ENCODE measurements at regions not wholly inside any gene's neighbourhood (a gene's known extent, or its start where the extent isn't known, plus 50 kb on each side); places are given as distances from the start of the nearest gene placed in this dataset.
"Not testable (repeated sequence)": the region's sequence is repeated elsewhere in the genome, so short reads cannot be mapped to it uniquely, and the experiment has no call there.

- no peaks in the 10 kb centered on the region for H3K36me3 ChIP-seq (ENCODE audit: insufficient read depth, low read length)
- H3K9me2 ChIP-seq (replicated peaks; ENCODE audit: insufficient read depth, low read length) = no peaks in the 10 kb centered on the region
- H3K79me2 ChIP-seq (ENCODE audit: low read length) = no peaks in the 10 kb centered on the region
- no peaks in the 10 kb centered on the region for H3K9me3 ChIP-seq (ENCODE audit: low read length)
- no peak overlapping the region for H3K27ac ChIP-seq (ENCODE audit: low read length)
- H3K27me3 ChIP-seq (ENCODE audit: low read length) = no peaks in the 10 kb centered on the region
- H3K4me2 ChIP-seq (ENCODE audit: low read depth, low read length, poor library complexity, severe bottlenecking) = no peak overlapping the region
- H4K20me1 ChIP-seq (ENCODE audit: insufficient read depth, low read depth, low read length) = no peaks in the 10 kb centered on the region
- DNase-seq = no peak
- H3K9ac ChIP-seq (ENCODE audit: low read length) = no peak overlapping the region
- H2AFZ ChIP-seq (ENCODE audit: low read length) = peak overlapping the region; percentile 93
- no peak overlapping the region for H3K4me3 ChIP-seq (ENCODE audit: low read length)
- H3K4me1 ChIP-seq (ENCODE audit: low read length) = no peaks in the 10 kb centered on the region
Measured at GRCh38 chr6:67768972-67769371, 866.1 kb upstream of the ADGRB3 start.

- H3K79me2 ChIP-seq (ENCODE audit: low read length); H3K9me2 ChIP-seq (replicated peaks; ENCODE audit: insufficient read depth, low read length); H3K4me1 ChIP-seq (ENCODE audit: low read length); H3K4me2 ChIP-seq (ENCODE audit: low read depth, low read length, poor library complexity, severe bottlenecking); H3K4me3 ChIP-seq (ENCODE audit: low read length); H4K20me1 ChIP-seq (ENCODE audit: insufficient read depth, low read depth, low read length); DNase-seq; H3K36me3 ChIP-seq (ENCODE audit: insufficient read depth, low read length); H3K9ac ChIP-seq (ENCODE audit: low read length); H2AFZ ChIP-seq (ENCODE audit: low read length); H3K27me3 ChIP-seq (ENCODE audit: low read length); H3K9me3 ChIP-seq (ENCODE audit: low read length); H3K27ac ChIP-seq (ENCODE audit: low read length): not testable (repeated sequence)
Measured at GRCh38 chr6:67767046-67767822, 867.8 kb upstream of the ADGRB3 start.

GRCh38 chr6:67766057-67766456 lies 869.0 kb upstream of the ADGRB3 start:
- DNase-seq = no peak
- Histone ChIP-seq H3K27ac (ENCODE audit: low read length) (no peak overlapping the region), H3K36me3 (ENCODE audit: insufficient read depth, low read length) (no peaks in the 10 kb centered on the region), H3K9me3 (ENCODE audit: low read length) (no peaks in the 10 kb centered on the region), H3K4me1 (ENCODE audit: low read length) (no peaks in the 10 kb centered on the region), H3K9me2 (replicated peaks; ENCODE audit: insufficient read depth, low read length) (no peaks in the 10 kb centered on the region), H3K4me2 (ENCODE audit: low read depth, low read length, poor library complexity, severe bottlenecking) (no peak overlapping the region), H3K4me3 (ENCODE audit: low read length) (no peak overlapping the region), H2AFZ (ENCODE audit: low read length) (peak overlapping the region; percentile 23; the same call in 1 of the 2 replicates), H4K20me1 (ENCODE audit: insufficient read depth, low read depth, low read length) (no peaks in the 10 kb centered on the region), H3K27me3 (ENCODE audit: low read length) (no peaks in the 10 kb centered on the region), H3K79me2 (ENCODE audit: low read length) (no peaks in the 10 kb centered on the region), H3K9ac (ENCODE audit: low read length) (no peak overlapping the region)

- no peak overlapping the region for H3K9ac ChIP-seq (ENCODE audit: low read length)
- H2AFZ ChIP-seq (ENCODE audit: low read length) = no peak overlapping the region
- H3K9me2 ChIP-seq (replicated peaks; ENCODE audit: insufficient read depth, low read length) = no peaks in the 10 kb centered on the region
- H3K4me2 ChIP-seq (ENCODE audit: low read depth, low read length, poor library complexity, severe bottlenecking) = no peak overlapping the region
- H3K27me3 ChIP-seq (ENCODE audit: low read length) = no peaks in the 10 kb centered on the region
- H3K79me2 ChIP-seq (ENCODE audit: low read length) = no peaks in the 10 kb centered on the region
- no peak overlapping the region for H3K27ac ChIP-seq (ENCODE audit: low read length)
- peaks cover 13% of the 10 kb centered on the region for H3K9me3 ChIP-seq (ENCODE audit: low read length)
- no peaks in the 10 kb centered on the region for H4K20me1 ChIP-seq (ENCODE audit: insufficient read depth, low read depth, low read length)
- no peak overlapping the region for H3K4me3 ChIP-seq (ENCODE audit: low read length)
- no peak for DNase-seq
- H3K4me1 ChIP-seq (ENCODE audit: low read length) = no peaks in the 10 kb centered on the region
- no peaks in the 10 kb centered on the region for H3K36me3 ChIP-seq (ENCODE audit: insufficient read depth, low read length)
Measured at GRCh38 chr6:67759001-67759400, 876.1 kb upstream of the ADGRB3 start.

- no peak for DNase-seq
- Histone ChIP-seq H3K4me2 (ENCODE audit: low read depth, low read length, poor library complexity, severe bottlenecking) (no peak overlapping the region), H3K9me3 (ENCODE audit: low read length) (peaks cover 13% of the 10 kb centered on the region), H3K36me3 (ENCODE audit: insufficient read depth, low read length) (no peaks in the 10 kb centered on the region), H3K9ac (ENCODE audit: low read length) (no peak overlapping the region), H3K79me2 (ENCODE audit: low read length) (no peaks in the 10 kb centered on the region), H3K27ac (ENCODE audit: low read length) (no peak overlapping the region), H3K27me3 (ENCODE audit: low read length) (no peaks in the 10 kb centered on the region), H2AFZ (ENCODE audit: low read length) (no peak overlapping the region), H3K9me2 (replicated peaks; ENCODE audit: insufficient read depth, low read length) (no peaks in the 10 kb centered on the region), H3K4me1 (ENCODE audit: low read length) (no peaks in the 10 kb centered on the region), H4K20me1 (ENCODE audit: insufficient read depth, low read depth, low read length) (no peaks in the 10 kb centered on the region), H3K4me3 (ENCODE audit: low read length) (no peak overlapping the region)
Measured at GRCh38 chr6:67757465-67758033, 877.5 kb upstream of the ADGRB3 start.

- Histone ChIP-seq H3K27me3 (ENCODE audit: low read length) (no peaks in the 10 kb centered on the region), H3K4me3 (ENCODE audit: low read length) (no peak overlapping the region), H3K36me3 (ENCODE audit: insufficient read depth, low read length) (no peaks in the 10 kb centered on the region), H3K27ac (ENCODE audit: low read length) (no peak overlapping the region), H4K20me1 (ENCODE audit: insufficient read depth, low read depth, low read length) (no peaks in the 10 kb centered on the region), H3K9me2 (replicated peaks; ENCODE audit: insufficient read depth, low read length) (no peaks in the 10 kb centered on the region), H2AFZ (ENCODE audit: low read length) (no peak overlapping the region), H3K9ac (ENCODE audit: low read length) (no peak overlapping the region), H3K9me3 (ENCODE audit: low read length) (no peaks in the 10 kb centered on the region), H3K79me2 (ENCODE audit: low read length) (no peaks in the 10 kb centered on the region), H3K4me1 (ENCODE audit: low read length) (no peaks in the 10 kb centered on the region), H3K4me2 (ENCODE audit: low read depth, low read length, poor library complexity, severe bottlenecking) (no peak overlapping the region)
- DNase-seq = no peak
Measured at GRCh38 chr6:67748521-67748920, 886.6 kb upstream of the ADGRB3 start.

GRCh38 chr6:67736816-67737215 lies 898.3 kb upstream of the ADGRB3 start:
- no peaks in the 10 kb centered on the region for H3K79me2 ChIP-seq (ENCODE audit: low read length)
- peaks cover 3% of the 10 kb centered on the region; the same call in 1 of the 2 replicates for H3K9me3 ChIP-seq (ENCODE audit: low read length)
- H3K9ac ChIP-seq (ENCODE audit: low read length) = no peak overlapping the region
- H3K4me1 ChIP-seq (ENCODE audit: low read length) = no peaks in the 10 kb centered on the region
- H4K20me1 ChIP-seq (ENCODE audit: insufficient read depth, low read depth, low read length) = no peaks in the 10 kb centered on the region
- peak overlapping the region; percentile 54; the same call in 1 of the 2 replicates for H2AFZ ChIP-seq (ENCODE audit: low read length)
- H3K9me2 ChIP-seq (replicated peaks; ENCODE audit: insufficient read depth, low read length) = no peaks in the 10 kb centered on the region
- H3K4me3 ChIP-seq (ENCODE audit: low read length) = no peak overlapping the region
- no peaks in the 10 kb centered on the region for H3K36me3 ChIP-seq (ENCODE audit: insufficient read depth, low read length)
- DNase-seq = no peak
- H3K4me2 ChIP-seq (ENCODE audit: low read depth, low read length, poor library complexity, severe bottlenecking) = no peak overlapping the region
- no peaks in the 10 kb centered on the region for H3K27me3 ChIP-seq (ENCODE audit: low read length)
- H3K27ac ChIP-seq (ENCODE audit: low read length) = no peak overlapping the region

GRCh38 chr6:67736161-67736560 lies 898.9 kb upstream of the ADGRB3 start:
- peaks cover 3% of the 10 kb centered on the region; the same call in 1 of the 2 replicates for H3K9me3 ChIP-seq (ENCODE audit: low read length)
- H2AFZ ChIP-seq (ENCODE audit: low read length) = peak overlapping the region; percentile 54; the same call in 1 of the 2 replicates
- H3K9ac ChIP-seq (ENCODE audit: low read length) = no peak overlapping the region
- no peak for DNase-seq
- H3K27me3 ChIP-seq (ENCODE audit: low read length) = no peaks in the 10 kb centered on the region
- H3K4me3 ChIP-seq (ENCODE audit: low read length) = no peak overlapping the region
- no peaks in the 10 kb centered on the region for H3K9me2 ChIP-seq (replicated peaks; ENCODE audit: insufficient read depth, low read length)
- no peaks in the 10 kb centered on the region for H4K20me1 ChIP-seq (ENCODE audit: insufficient read depth, low read depth, low read length)
- no peaks in the 10 kb centered on the region for H3K4me1 ChIP-seq (ENCODE audit: low read length)
- no peaks in the 10 kb centered on the region for H3K79me2 ChIP-seq (ENCODE audit: low read length)
- H3K36me3 ChIP-seq (ENCODE audit: insufficient read depth, low read length) = no peaks in the 10 kb centered on the region
- H3K4me2 ChIP-seq (ENCODE audit: low read depth, low read length, poor library complexity, severe bottlenecking) = no peak overlapping the region
- no peak overlapping the region for H3K27ac ChIP-seq (ENCODE audit: low read length)

Data from Karpas-422 (cell line).